ENCODE measurements at regions not wholly inside any gene's neighbourhood (a gene's known extent, or its start where the extent isn't known, plus 50 kb on each side); places are given as distances from the start of the nearest gene placed in this dataset.

DNA sequence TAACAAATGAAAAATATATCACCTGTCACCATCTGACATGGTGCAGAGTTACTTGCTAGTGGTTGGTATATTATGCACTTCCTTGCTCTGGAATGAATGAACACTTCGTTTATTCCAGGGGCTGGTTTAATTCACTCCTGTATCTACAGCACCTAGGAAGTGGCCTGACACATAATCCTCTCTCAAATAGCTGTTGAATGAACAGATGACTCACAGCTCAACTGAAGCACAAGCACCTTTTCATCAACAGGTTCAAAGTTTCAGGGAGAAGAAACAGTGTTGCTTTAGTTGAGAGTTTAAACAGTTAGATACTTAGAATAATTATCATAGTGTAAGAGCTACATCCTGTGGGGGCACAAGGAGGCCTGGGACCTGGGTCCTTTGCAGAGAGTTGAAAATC is 135.0 kb upstream of the DAP start:
- no peak overlapping the region for H3K18ac ChIP-seq (ENCODE audit: low read length)

DNA sequence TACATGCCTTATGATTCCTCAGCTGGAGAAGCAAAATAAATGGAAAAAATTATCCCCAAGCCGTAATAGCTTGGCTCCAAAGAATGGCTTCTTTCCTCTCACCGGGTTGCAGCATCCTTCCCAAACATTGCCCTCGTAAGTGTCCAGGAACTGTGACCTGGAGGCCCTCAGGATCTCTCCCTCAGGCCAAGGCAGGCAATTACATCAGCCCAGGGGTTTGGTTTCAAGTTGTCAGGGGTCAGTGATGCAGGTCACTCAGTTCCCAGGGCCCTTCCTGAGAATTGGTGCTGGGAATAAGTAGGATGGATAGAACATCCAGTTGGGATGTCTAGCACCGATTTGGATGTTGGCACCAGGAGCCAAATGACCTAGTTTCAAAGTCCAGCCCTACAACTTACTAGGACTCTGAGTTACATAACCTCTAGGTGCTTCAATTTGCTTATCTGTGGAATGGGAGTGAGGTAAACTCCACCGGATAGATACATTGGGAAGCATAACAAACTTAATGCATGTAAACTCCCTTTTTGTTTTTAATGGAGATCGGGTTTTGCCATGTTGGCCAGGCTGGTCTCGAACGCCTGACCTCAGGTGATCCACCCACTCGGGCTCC is 133.5 kb upstream of the DAP start:
- WGBS (ENCODE audit: extremely low coverage, insufficient coverage, low lambda C conversion rate), result no CpG with 5 or more reads among the region's 9 CpGs
- no peak overlapping the region for H3K4me3 ChIP-seq (ENCODE audit: low read length)
- H3K56ac ChIP-seq (ENCODE audit: low read length), result no peak overlapping the region
- H2BK5ac ChIP-seq (ENCODE audit: low read length), result no peak overlapping the region
- H4K5ac ChIP-seq (ENCODE audit: low read length), result no peak overlapping the region
- H3K4me1 ChIP-seq (ENCODE audit: control insufficient read depth, low read depth, low read length), result no peaks in the 10 kb centered on the region
- no peak overlapping the region for H3K4me2 ChIP-seq (ENCODE audit: low read length)
- H3K18ac ChIP-seq (ENCODE audit: low read length), result no peak overlapping the region
- H3K4ac ChIP-seq (ENCODE audit: low read depth, low read length), result no peak overlapping the region
- H3K79me2 ChIP-seq (ENCODE audit: control insufficient read depth, insufficient read depth, low read length), result no peaks in the 10 kb centered on the region
- no peaks in the 10 kb centered on the region for H3K27me3 ChIP-seq (ENCODE audit: insufficient read depth, low read length, poor library complexity)
- H2BK15ac ChIP-seq (replicated peaks; ENCODE audit: low read depth), result no peak overlapping the region
- no peaks in the 10 kb centered on the region for H3K36me3 ChIP-seq (ENCODE audit: control insufficient read depth, insufficient read depth, low read length)
- no peak overlapping the region for H2BK120ac ChIP-seq (ENCODE audit: low read depth, low read length)
- no peak overlapping the region for H2AK5ac ChIP-seq (ENCODE audit: low read length)
- DNase-seq, result no peak
- no peak overlapping the region for H4K8ac ChIP-seq (ENCODE audit: low read depth, low read length)
- no peaks in the 10 kb centered on the region for H3K79me1 ChIP-seq (ENCODE audit: low read length)
- no peak overlapping the region for H3K9ac ChIP-seq (ENCODE audit: low read length)
- no peak overlapping the region for H3K27ac ChIP-seq (ENCODE audit: low read depth, low read length)
- no peak overlapping the region for H3K23ac ChIP-seq (ENCODE audit: low read length)

More for the DNA sequence above, 135.0 kb upstream of the DAP start:
- no peak overlapping the region for H3K27ac ChIP-seq (ENCODE audit: low read depth, low read length)
- no peak overlapping the region for H3K4ac ChIP-seq (ENCODE audit: low read depth, low read length)
- no peak overlapping the region for H3K4me3 ChIP-seq (ENCODE audit: low read length)
- no CpG with 5 or more reads among the region's 1 CpG for WGBS (ENCODE audit: extremely low coverage, insufficient coverage, low lambda C conversion rate)
- H4K5ac ChIP-seq (ENCODE audit: low read length), result no peak overlapping the region
- H3K27me3 ChIP-seq (ENCODE audit: insufficient read depth, low read length, poor library complexity), result no peaks in the 10 kb centered on the region
- H4K8ac ChIP-seq (ENCODE audit: low read depth, low read length), result no peak overlapping the region
- H3K4me1 ChIP-seq (ENCODE audit: control insufficient read depth, low read depth, low read length), result no peaks in the 10 kb centered on the region
- H2BK5ac ChIP-seq (ENCODE audit: low read length), result no peak overlapping the region
- no peak overlapping the region for H3K4me2 ChIP-seq (ENCODE audit: low read length)
- DNase-seq, result no peak
- H3K36me3 ChIP-seq (ENCODE audit: control insufficient read depth, insufficient read depth, low read length), result no peaks in the 10 kb centered on the region
- H3K23ac ChIP-seq (ENCODE audit: low read length), result no peak overlapping the region
- no peaks in the 10 kb centered on the region for H3K79me1 ChIP-seq (ENCODE audit: low read length)
- H3K9ac ChIP-seq (ENCODE audit: low read length), result no peak overlapping the region
- H2BK15ac ChIP-seq (replicated peaks; ENCODE audit: low read depth), result no peak overlapping the region
- no peak overlapping the region for H2BK120ac ChIP-seq (ENCODE audit: low read depth, low read length)
- no peak overlapping the region for H2AK5ac ChIP-seq (ENCODE audit: low read length)
- no peaks in the 10 kb centered on the region for H3K79me2 ChIP-seq (ENCODE audit: control insufficient read depth, insufficient read depth, low read length)
- H3K56ac ChIP-seq (ENCODE audit: low read length), result no peak overlapping the region

DNA sequence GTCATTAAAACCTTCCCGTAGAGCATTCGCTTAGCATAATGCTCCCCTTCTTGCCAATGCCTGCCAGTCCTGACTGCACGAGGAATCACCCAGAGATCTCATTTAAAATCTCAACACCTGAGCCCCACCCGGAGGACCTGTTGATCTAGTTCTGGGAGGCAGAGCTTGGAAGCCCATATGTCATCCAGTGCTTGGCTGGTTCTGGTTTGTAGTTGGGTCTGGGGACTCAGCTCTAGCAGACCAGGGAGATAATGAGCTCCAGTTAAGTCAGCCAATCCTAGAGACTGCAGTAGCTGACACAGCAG is 131.8 kb upstream of the DAP start:
- no peak overlapping the region for H3K23ac ChIP-seq (ENCODE audit: low read length)
- H3K79me2 ChIP-seq (ENCODE audit: control insufficient read depth, insufficient read depth, low read length), result no peaks in the 10 kb centered on the region
- H3K56ac ChIP-seq (ENCODE audit: low read length), result no peak overlapping the region
- no peak overlapping the region for H4K5ac ChIP-seq (ENCODE audit: low read length)
- DNase-seq, result no peak
- no peak overlapping the region for H3K4ac ChIP-seq (ENCODE audit: low read depth, low read length)
- no peak overlapping the region for H2BK120ac ChIP-seq (ENCODE audit: low read depth, low read length)
- no peak overlapping the region for H4K8ac ChIP-seq (ENCODE audit: low read depth, low read length)
- H3K4me1 ChIP-seq (ENCODE audit: control insufficient read depth, low read depth, low read length), result no peaks in the 10 kb centered on the region
- H3K9ac ChIP-seq (ENCODE audit: low read length), result no peak overlapping the region
- H3K36me3 ChIP-seq (ENCODE audit: control insufficient read depth, insufficient read depth, low read length), result no peaks in the 10 kb centered on the region
- no peak overlapping the region for H2BK15ac ChIP-seq (replicated peaks; ENCODE audit: low read depth)
- H3K18ac ChIP-seq (ENCODE audit: low read length), result no peak overlapping the region
- H2BK5ac ChIP-seq (ENCODE audit: low read length), result no peak overlapping the region
- no peak overlapping the region for H3K4me2 ChIP-seq (ENCODE audit: low read length)
- no peaks in the 10 kb centered on the region for H3K27me3 ChIP-seq (ENCODE audit: insufficient read depth, low read length, poor library complexity)
- no peak overlapping the region for H2AK5ac ChIP-seq (ENCODE audit: low read length)
- no peak overlapping the region for H3K4me3 ChIP-seq (ENCODE audit: low read length)
- H3K27ac ChIP-seq (ENCODE audit: low read depth, low read length), result no peak overlapping the region
- no CpG with 5 or more reads among the region's 4 CpGs for WGBS (ENCODE audit: extremely low coverage, insufficient coverage, low lambda C conversion rate)
- no peaks in the 10 kb centered on the region for H3K79me1 ChIP-seq (ENCODE audit: low read length)

DNA sequence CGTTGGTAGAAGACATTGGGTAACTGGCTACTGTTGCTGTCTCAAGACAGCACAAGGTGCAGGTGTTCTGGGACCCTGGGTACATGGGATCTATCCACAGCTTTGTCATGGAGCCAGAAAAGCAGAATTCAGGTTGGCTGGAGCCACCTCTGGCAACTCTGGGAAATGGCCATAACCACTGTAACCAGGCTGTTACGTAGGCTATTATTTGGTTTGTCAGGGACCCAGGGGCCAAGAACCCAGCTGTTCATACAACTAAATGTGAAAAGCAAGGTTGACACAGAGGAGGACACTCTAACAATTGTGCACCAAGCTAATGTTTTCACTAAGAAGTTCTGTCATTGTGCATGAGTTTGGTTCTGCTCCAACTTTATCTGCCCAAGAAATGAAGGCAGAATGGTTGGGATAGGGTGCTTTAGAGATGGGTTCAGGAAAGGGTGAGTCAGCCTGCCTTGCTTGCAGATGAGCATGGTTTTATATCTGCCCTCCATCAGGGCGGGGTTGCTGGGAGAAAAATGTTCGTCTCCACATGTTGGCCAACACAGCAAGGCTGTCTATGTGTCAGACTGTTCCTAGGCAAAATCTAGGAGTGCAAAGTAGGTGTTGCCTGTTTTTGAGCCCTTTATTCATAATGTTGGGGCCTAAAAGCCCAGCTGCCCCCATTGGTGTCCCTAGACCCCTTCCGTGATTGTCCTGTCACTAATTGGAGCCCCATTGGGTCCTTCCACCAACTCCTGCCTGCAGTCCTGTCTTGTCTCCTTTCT is 131.3 kb upstream of the DAP start:
- Histone ChIP-seq H2BK15ac (replicated peaks; ENCODE audit: low read depth) (no peak overlapping the region), H3K27me3 (ENCODE audit: insufficient read depth, low read length, poor library complexity) (no peaks in the 10 kb centered on the region), H3K79me1 (ENCODE audit: low read length) (no peaks in the 10 kb centered on the region), H3K4me2 (ENCODE audit: low read length) (no peak overlapping the region), H3K9ac (ENCODE audit: low read length) (no peak overlapping the region), H4K8ac (ENCODE audit: low read depth, low read length) (no peak overlapping the region), H3K56ac (ENCODE audit: low read length) (no peak overlapping the region), H3K27ac (ENCODE audit: low read depth, low read length) (no peak overlapping the region), H3K18ac (ENCODE audit: low read length) (no peak overlapping the region), H4K5ac (ENCODE audit: low read length) (no peak overlapping the region), H3K4me1 (ENCODE audit: control insufficient read depth, low read depth, low read length) (no peaks in the 10 kb centered on the region), H3K36me3 (ENCODE audit: control insufficient read depth, insufficient read depth, low read length) (no peaks in the 10 kb centered on the region), H3K4me3 (ENCODE audit: low read length) (no peak overlapping the region), H2BK120ac (ENCODE audit: low read depth, low read length) (no peak overlapping the region), H3K4ac (ENCODE audit: low read depth, low read length) (no peak overlapping the region), H3K79me2 (ENCODE audit: control insufficient read depth, insufficient read depth, low read length) (no peaks in the 10 kb centered on the region), H3K23ac (ENCODE audit: low read length) (no peak overlapping the region), H2BK5ac (ENCODE audit: low read length) (no peak overlapping the region), H2AK5ac (ENCODE audit: low read length) (no peak overlapping the region)
- no peak for DNase-seq
- WGBS (ENCODE audit: extremely low coverage, insufficient coverage, low lambda C conversion rate), result no CpG with 5 or more reads among the region's 5 CpGs

DNA sequence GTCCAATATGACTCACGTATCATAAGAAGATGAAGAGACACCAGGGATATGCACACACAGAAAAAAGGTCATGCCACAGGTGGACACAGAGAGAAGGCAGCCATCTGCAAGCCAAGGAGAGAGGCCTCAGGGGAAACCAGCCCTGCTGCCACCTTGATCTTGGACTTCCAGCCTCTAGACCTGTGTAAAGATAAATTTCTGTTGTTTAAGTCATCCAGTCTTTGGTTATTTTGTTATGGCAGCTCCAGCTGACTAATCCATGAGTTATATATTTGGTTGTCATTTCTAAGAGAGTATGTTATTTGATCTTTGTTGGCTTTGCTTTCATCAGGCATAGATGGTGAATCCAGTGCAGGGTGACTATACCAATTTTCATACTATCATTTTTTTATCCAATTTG is 130.2 kb upstream of the DAP start:
- no peak overlapping the region for H4K8ac ChIP-seq (ENCODE audit: low read depth, low read length)
- no peak overlapping the region for H3K56ac ChIP-seq (ENCODE audit: low read length)
- H2BK15ac ChIP-seq (replicated peaks; ENCODE audit: low read depth), result no peak overlapping the region
- H3K79me1 ChIP-seq (ENCODE audit: low read length), result no peaks in the 10 kb centered on the region
- no peaks in the 10 kb centered on the region for H3K4me1 ChIP-seq (ENCODE audit: control insufficient read depth, low read depth, low read length)
- H2BK5ac ChIP-seq (ENCODE audit: low read length), result no peak overlapping the region
- H3K9ac ChIP-seq (ENCODE audit: low read length), result no peak overlapping the region
- H3K4me2 ChIP-seq (ENCODE audit: low read length), result no peak overlapping the region
- no peak overlapping the region for H3K18ac ChIP-seq (ENCODE audit: low read length)
- H3K4me3 ChIP-seq (ENCODE audit: low read length), result no peak overlapping the region
- H2BK120ac ChIP-seq (ENCODE audit: low read depth, low read length), result no peak overlapping the region
- no peaks in the 10 kb centered on the region for H3K27me3 ChIP-seq (ENCODE audit: insufficient read depth, low read length, poor library complexity)
- no peak overlapping the region for H2AK5ac ChIP-seq (ENCODE audit: low read length)
- H3K27ac ChIP-seq (ENCODE audit: low read depth, low read length), result no peak overlapping the region
- no peak overlapping the region for H3K23ac ChIP-seq (ENCODE audit: low read length)
- H4K5ac ChIP-seq (ENCODE audit: low read length), result no peak overlapping the region
- no peak for DNase-seq
- no CpG with 5 or more reads among the region's 1 CpG for WGBS (ENCODE audit: extremely low coverage, insufficient coverage, low lambda C conversion rate)
- H3K36me3 ChIP-seq (ENCODE audit: control insufficient read depth, insufficient read depth, low read length), result no peaks in the 10 kb centered on the region
- H3K79me2 ChIP-seq (ENCODE audit: control insufficient read depth, insufficient read depth, low read length), result no peaks in the 10 kb centered on the region
- H3K4ac ChIP-seq (ENCODE audit: low read depth, low read length), result no peak overlapping the region

DNA sequence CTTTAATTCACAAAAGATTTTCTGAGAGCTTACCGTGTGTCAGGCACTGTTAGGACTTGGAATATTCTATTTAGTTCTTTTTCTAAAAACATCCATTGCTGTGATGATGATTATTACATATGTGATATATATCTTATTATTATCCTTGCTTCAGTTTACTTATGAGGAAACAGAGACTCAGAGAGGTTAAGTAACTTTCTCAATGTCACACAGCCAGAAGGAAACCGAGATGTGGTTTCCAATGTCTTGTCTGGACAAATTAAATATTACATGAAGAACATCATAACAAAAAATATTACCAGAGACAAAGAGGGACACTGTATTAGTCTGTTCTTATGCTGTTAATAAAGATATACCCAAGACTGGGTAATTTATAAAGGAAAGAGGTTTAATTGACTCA is 125.5 kb upstream of the DAP start:
- no peaks in the 10 kb centered on the region for H3K27me3 ChIP-seq (ENCODE audit: insufficient read depth, low read length, poor library complexity)
- H3K23ac ChIP-seq (ENCODE audit: low read length), result no peak overlapping the region

More for the DNA sequence above, 125.5 kb upstream of the DAP start:
- no peaks in the 10 kb centered on the region for H3K4me1 ChIP-seq (ENCODE audit: control insufficient read depth, low read depth, low read length)
- H2AK5ac ChIP-seq (ENCODE audit: low read length), result no peak overlapping the region
- no peaks in the 10 kb centered on the region for H3K79me2 ChIP-seq (ENCODE audit: control insufficient read depth, insufficient read depth, low read length)
- H3K4ac ChIP-seq (ENCODE audit: low read depth, low read length), result no peak overlapping the region
- no peak overlapping the region for H3K9ac ChIP-seq (ENCODE audit: low read length)
- no peak overlapping the region for H2BK15ac ChIP-seq (replicated peaks; ENCODE audit: low read depth)
- no peaks in the 10 kb centered on the region for H3K79me1 ChIP-seq (ENCODE audit: low read length)
- no CpG with 5 or more reads among the region's 2 CpGs for WGBS (ENCODE audit: extremely low coverage, insufficient coverage, low lambda C conversion rate)
- H3K27ac ChIP-seq (ENCODE audit: low read depth, low read length), result no peak overlapping the region
- no peak overlapping the region for H2BK120ac ChIP-seq (ENCODE audit: low read depth, low read length)
- DNase-seq, result no peak
- H3K36me3 ChIP-seq (ENCODE audit: control insufficient read depth, insufficient read depth, low read length), result no peaks in the 10 kb centered on the region
- no peak overlapping the region for H3K4me3 ChIP-seq (ENCODE audit: low read length)
- no peak overlapping the region for H3K4me2 ChIP-seq (ENCODE audit: low read length)
- no peak overlapping the region for H4K8ac ChIP-seq (ENCODE audit: low read depth, low read length)
- no peak overlapping the region for H2BK5ac ChIP-seq (ENCODE audit: low read length)
- no peak overlapping the region for H3K56ac ChIP-seq (ENCODE audit: low read length)
- no peak overlapping the region for H4K5ac ChIP-seq (ENCODE audit: low read length)
- no peak overlapping the region for H3K18ac ChIP-seq (ENCODE audit: low read length)
